KMS-11 (cell line): ENCODE measurements at regions not wholly inside any gene's neighbourhood (a gene's known extent, or its start where the extent isn't known, plus 50 kb on each side); places are given as distances from the start of the nearest gene placed in this dataset.

Experiments used
- H2AFZ ChIP-seq: fragments of 200-600 bp; sonication (generic); 2 replicates; pipeline ENCODE4 v1.6.1; 2016; ENCODE audit warnings: antibody characterized with exemption, mixed run types, low read depth
- H3K27ac ChIP-seq: fragments of 200-600 bp; sonication (generic); 2 replicates; pipeline ENCODE4 v1.6.1; 2016; ENCODE audit warnings: mild to moderate bottlenecking, mixed run types
- H3K27me3 ChIP-seq: fragments of 200-600 bp; sonication (generic); 2 replicates; pipeline ENCODE4 v1.6.1; 2017; ENCODE audit warnings: mild to moderate bottlenecking, low read depth, mixed run types, moderate library complexity; ENCODE audit not compliant: insufficient read depth
- H3K36me3 ChIP-seq: fragments of 200-600 bp; sonication (generic); 2 replicates; pipeline ENCODE4 v1.6.1; 2017; ENCODE audit warnings: mild to moderate bottlenecking, mixed run types; ENCODE audit not compliant: insufficient read depth
- H3K4me1 ChIP-seq: fragments of 200-600 bp; sonication (generic); 2 replicates; pipeline ENCODE4 v1.6.1; 2016; ENCODE audit warnings: mild to moderate bottlenecking, low read depth, mixed run types; ENCODE audit not compliant: poor library complexity, severe bottlenecking
- H3K4me2 ChIP-seq: fragments of 200-600 bp; sonication (generic); 2 replicates; pipeline ENCODE4 v1.7.0; 2016; ENCODE audit warnings: mild to moderate bottlenecking, mixed run types
- H3K4me3 ChIP-seq: fragments of 200-600 bp; sonication (generic); IDR thresholded peaks from 2 replicates; pipeline ENCODE4 v1.6.1; 2017; ENCODE audit warnings: low read depth, low read length, mixed read lengths; ENCODE audit not compliant: insufficient read depth
- H3K79me2 ChIP-seq: fragments of 200-600 bp; sonication (generic); 2 replicates; pipeline ENCODE4 v1.6.1; 2016; ENCODE audit warnings: low read depth, mixed run types; ENCODE audit not compliant: insufficient read depth
- H3K9ac ChIP-seq: fragments of 200-600 bp; sonication (generic); 2 replicates; pipeline ENCODE4 v1.6.1; 2016; ENCODE audit warnings: mild to moderate bottlenecking, mixed run types
- H4K20me1 ChIP-seq: fragments of 200-600 bp; sonication (generic); 2 replicates; pipeline ENCODE4 v1.6.1; 2016; ENCODE audit warnings: mild to moderate bottlenecking, mixed run types; ENCODE audit not compliant: insufficient read depth
- TF ChIP-seq, protein P1 (sequence below): fragments of 200-600 bp; sonication (generic); conservative IDR thresholded peaks from 2 replicates; pipeline ENCODE4 v1.6.1; 2017; ENCODE audit warnings: low read depth, mild to moderate bottlenecking, antibody characterized with exemption, low read length, moderate library complexity, mixed read lengths

DNA sequence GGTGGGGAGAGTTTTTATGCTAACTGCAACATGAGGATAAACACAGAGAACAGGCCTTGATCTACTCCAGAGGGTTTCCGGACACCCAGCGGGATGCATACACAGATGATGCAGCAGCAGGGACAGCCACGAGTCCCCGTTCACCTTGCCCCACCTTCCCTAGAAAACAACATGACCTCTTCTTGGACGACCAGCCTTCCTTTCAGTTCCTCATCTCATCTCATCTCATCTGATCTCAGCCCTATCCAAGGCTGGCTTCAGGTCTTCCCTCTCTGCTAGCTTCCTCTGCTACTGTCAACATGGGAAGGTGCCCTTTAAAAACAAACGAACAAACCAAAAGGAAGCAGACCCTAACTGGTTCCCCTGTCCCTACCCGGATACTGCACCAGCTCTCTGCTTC lies 1356.2 kb downstream of the TBC1D22A start:
- H2AFZ ChIP-seq, result no peak overlapping the region
- H3K79me2 ChIP-seq, result no peaks in the 10 kb centered on the region
- H4K20me1 ChIP-seq, result no peaks in the 10 kb centered on the region
- H3K27ac ChIP-seq, result no peak overlapping the region
- H3K4me2 ChIP-seq, result no peak overlapping the region
- no peaks in the 10 kb centered on the region for H3K36me3 ChIP-seq
- no peaks in the 10 kb centered on the region for H3K4me1 ChIP-seq
- no peaks in the 10 kb centered on the region for H3K27me3 ChIP-seq
- H3K4me3 ChIP-seq, result no peak overlapping the region
- H3K9ac ChIP-seq, result no peak overlapping the region
- TF ChIP-seq, protein P1, sequence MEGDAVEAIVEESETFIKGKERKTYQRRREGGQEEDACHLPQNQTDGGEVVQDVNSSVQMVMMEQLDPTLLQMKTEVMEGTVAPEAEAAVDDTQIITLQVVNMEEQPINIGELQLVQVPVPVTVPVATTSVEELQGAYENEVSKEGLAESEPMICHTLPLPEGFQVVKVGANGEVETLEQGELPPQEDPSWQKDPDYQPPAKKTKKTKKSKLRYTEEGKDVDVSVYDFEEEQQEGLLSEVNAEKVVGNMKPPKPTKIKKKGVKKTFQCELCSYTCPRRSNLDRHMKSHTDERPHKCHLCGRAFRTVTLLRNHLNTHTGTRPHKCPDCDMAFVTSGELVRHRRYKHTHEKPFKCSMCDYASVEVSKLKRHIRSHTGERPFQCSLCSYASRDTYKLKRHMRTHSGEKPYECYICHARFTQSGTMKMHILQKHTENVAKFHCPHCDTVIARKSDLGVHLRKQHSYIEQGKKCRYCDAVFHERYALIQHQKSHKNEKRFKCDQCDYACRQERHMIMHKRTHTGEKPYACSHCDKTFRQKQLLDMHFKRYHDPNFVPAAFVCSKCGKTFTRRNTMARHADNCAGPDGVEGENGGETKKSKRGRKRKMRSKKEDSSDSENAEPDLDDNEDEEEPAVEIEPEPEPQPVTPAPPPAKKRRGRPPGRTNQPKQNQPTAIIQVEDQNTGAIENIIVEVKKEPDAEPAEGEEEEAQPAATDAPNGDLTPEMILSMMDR, result no peak

DNA sequence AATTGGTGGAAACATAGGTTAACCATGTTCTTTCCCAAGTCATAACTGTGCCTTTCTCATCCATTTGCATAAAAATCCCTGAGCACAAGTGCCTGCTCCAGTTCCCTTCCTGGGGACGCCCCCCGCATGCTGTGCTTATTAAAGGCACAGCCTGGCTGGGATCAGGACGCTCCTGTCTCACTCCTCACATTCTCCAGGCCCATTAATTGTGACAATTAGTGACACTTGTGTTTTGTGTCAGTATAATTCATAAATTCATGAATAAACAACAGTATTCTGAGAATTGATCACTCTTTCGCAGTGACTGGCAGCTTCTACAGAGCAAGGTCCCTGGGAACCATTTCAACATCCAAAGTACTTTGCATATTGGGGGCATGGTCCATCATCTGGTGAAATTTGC lies 1354.4 kb downstream of the TBC1D22A start:
- Histone ChIP-seq H3K9ac (no peak overlapping the region), H3K27ac (no peak overlapping the region), H3K4me3 (no peak overlapping the region), H3K4me2 (no peak overlapping the region), H4K20me1 (no peaks in the 10 kb centered on the region), H3K4me1 (no peaks in the 10 kb centered on the region), H3K79me2 (no peaks in the 10 kb centered on the region), H2AFZ (no peak overlapping the region), H3K27me3 (no peaks in the 10 kb centered on the region), H3K36me3 (no peaks in the 10 kb centered on the region)
- TF ChIP-seq, protein P1, result no peak

DNA sequence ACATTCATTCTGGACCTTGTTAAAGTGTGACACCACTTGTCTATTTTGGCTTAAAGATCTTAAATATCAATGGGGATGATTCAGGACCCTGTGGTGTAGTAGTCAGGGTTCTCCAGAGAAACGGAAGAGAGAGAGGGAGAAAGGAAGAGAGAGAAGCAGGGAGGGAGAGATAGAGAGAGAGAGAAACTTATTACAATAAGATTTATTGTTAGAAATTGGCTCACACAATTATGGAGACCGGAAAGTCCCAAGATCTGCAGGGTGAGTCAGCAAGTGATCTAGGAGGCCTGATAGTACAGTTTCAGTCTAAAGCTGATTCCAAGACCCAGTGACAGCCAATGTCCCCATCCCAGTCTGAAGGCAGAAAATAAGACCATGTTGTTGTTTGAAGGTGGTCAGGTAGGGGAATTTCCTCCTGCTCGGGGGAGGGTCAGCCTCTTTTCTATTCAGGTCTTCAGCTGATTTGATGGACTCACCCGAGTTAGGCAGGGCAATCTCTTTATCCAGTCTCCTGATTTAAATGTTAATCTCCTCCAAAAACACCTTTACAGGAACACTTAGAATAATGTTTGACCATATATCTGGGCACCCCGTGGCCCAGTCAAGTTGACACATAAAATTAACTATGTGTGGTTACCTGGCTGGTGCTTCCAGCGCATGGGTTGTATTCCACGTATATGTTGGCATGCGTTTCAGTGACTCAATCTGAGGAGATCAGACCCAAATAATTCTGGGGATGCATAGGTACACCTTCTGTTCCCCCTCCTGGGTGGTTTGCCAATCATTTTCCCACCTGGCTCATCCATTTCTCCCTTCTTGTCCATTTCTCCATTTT lies 1350.5 kb downstream of the TBC1D22A start:
- no peaks in the 10 kb centered on the region for H4K20me1 ChIP-seq
- no peak overlapping the region for H3K9ac ChIP-seq
- no peaks in the 10 kb centered on the region for H3K4me1 ChIP-seq
- TF ChIP-seq, protein P1, result no peak
- no peaks in the 10 kb centered on the region for H3K36me3 ChIP-seq
- no peaks in the 10 kb centered on the region for H3K27me3 ChIP-seq
- no peak overlapping the region for H3K4me2 ChIP-seq
- H3K4me3 ChIP-seq, result no peak overlapping the region
- no peak overlapping the region for H2AFZ ChIP-seq
- H3K27ac ChIP-seq, result no peak overlapping the region
- no peaks in the 10 kb centered on the region for H3K79me2 ChIP-seq

DNA sequence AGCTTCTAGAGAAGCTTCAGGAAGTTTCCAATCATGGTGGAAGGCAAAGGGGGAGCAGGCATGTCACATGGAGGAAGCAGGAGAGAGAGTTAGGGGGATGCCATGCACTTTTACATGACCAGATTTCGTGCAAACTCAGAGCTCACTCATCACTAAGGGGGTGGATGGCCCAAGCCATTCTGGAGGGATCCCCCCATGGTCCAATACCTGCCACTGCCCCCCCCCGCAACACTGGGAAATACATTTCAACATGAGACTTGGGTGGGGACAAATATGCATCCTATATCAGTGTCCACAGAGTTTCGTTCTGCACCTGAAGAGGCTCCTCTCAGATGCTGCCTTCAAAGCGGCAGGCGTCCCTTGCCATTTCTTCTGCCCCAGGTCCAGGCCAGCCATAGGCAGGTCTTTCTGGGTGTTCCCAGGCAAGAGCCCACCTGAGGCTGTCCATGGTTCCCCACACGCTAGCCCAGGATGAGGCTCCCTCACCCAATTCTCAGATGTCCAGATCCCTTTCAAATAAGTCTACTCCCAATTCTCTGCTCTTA lies 1344.3 kb downstream of the TBC1D22A start:
- Histone ChIP-seq H3K79me2 (no peaks in the 10 kb centered on the region), H4K20me1 (no peaks in the 10 kb centered on the region), H3K4me3 (no peak overlapping the region), H3K27ac (no peak overlapping the region), H3K4me2 (no peak overlapping the region), H2AFZ (no peak overlapping the region), H3K36me3 (no peaks in the 10 kb centered on the region), H3K9ac (no peak overlapping the region), H3K27me3 (no peaks in the 10 kb centered on the region), H3K4me1 (no peaks in the 10 kb centered on the region)
- TF ChIP-seq, protein P1, result no peak
